HL-60 (cell line): ENCODE measurements at regions not wholly inside any gene's neighbourhood (a gene's known extent, or its start where the extent isn't known, plus 50 kb on each side); places are given as distances from the start of the nearest gene placed in this dataset.

Experiments used
- DNase-seq, 2 experiments: peaks; one replicate each; pipeline ENCODE4 v3.0.0-alpha.2; 2010 to 2020; ENCODE audit warnings: low read depth in 1 of 2, low spot score in 1 of 2
- H3K27ac ChIP-seq: fragments of 250-450 bp; sonication (Bioruptor Pico); replicated peaks from 2 replicates; pipeline ENCODE4 v1.5.1; 2020; ENCODE audit warnings: mild to moderate bottlenecking, moderate library complexity
- H3K27me3 ChIP-seq: fragments of 250-450 bp; sonication (Bioruptor Pico); 2 replicates; pipeline ENCODE4 v1.5.1; 2021; ENCODE audit warnings: mild to moderate bottlenecking, moderate library complexity; ENCODE audit not compliant: insufficient read depth, poor library complexity, severe bottlenecking
- H3K4me3 ChIP-seq: replicated peaks from 2 replicates; pipeline ENCODE4 v1.5.1; 2011; ENCODE audit warnings: mild to moderate bottlenecking, control low read depth, low read length; ENCODE audit not compliant: insufficient read depth
- GABPA ChIP-seq: IDR thresholded peaks from 2 replicates; pipeline ENCODE4 v1.6.1; 2012; ENCODE audit warnings: low read depth
- POLR2AphosphoS5 ChIP-seq: IDR thresholded peaks from 2 replicates; pipeline ENCODE4 v1.6.1; 2012; ENCODE audit warnings: low read depth
- SPI1 ChIP-seq: IDR thresholded peaks from 2 replicates; pipeline ENCODE4 v1.6.1; 2012; ENCODE audit warnings: low read depth, mild to moderate bottlenecking, borderline replicate concordance
- TF ChIP-seq, protein P1 (sequence below): IDR thresholded peaks from one replicate; pipeline ENCODE4 v1.5.1; 2011; ENCODE audit warnings: low read length, control low read depth, inconsistent platforms; ENCODE audit not compliant: insufficient read depth
- TF ChIP-seq, protein P2 (sequence below): IDR thresholded peaks from 2 replicates; pipeline ENCODE4 v1.6.1; 2012; ENCODE audit warnings: low read depth; ENCODE audit not compliant: insufficient replicate concordance

DNA sequence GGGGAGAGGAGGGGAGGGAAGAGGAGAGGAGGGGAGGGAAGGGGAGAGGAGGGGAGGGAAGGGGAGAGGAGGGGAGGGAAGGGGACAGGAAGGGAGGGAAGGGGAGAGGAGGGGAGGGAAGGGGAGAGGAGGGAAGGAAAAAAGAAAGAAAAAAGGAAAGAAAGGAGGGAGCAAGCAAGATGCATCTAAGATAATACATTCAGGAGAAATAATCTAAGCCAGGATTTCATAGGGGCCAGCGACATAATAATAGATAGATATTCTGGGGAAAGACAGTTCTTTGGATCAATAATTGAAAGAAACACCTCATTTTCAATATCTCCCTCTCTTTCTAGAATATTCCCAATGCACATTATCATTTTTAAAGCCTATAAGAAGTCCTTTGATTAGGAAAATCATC, 328.9 kb upstream of the ID2 start:
- Histone ChIP-seq H3K27me3 (no peaks in the 10 kb centered on the region), H3K4me3 (no peak overlapping the region), H3K27ac (no peak overlapping the region)
- no peak for DNase-seq
- TF ChIP-seq POLR2AphosphoS5 = no peak
- no peak for TF ChIP-seq SPI1
- TF ChIP-seq, protein P1, sequence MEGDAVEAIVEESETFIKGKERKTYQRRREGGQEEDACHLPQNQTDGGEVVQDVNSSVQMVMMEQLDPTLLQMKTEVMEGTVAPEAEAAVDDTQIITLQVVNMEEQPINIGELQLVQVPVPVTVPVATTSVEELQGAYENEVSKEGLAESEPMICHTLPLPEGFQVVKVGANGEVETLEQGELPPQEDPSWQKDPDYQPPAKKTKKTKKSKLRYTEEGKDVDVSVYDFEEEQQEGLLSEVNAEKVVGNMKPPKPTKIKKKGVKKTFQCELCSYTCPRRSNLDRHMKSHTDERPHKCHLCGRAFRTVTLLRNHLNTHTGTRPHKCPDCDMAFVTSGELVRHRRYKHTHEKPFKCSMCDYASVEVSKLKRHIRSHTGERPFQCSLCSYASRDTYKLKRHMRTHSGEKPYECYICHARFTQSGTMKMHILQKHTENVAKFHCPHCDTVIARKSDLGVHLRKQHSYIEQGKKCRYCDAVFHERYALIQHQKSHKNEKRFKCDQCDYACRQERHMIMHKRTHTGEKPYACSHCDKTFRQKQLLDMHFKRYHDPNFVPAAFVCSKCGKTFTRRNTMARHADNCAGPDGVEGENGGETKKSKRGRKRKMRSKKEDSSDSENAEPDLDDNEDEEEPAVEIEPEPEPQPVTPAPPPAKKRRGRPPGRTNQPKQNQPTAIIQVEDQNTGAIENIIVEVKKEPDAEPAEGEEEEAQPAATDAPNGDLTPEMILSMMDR = no peak
- TF ChIP-seq, protein P2, sequence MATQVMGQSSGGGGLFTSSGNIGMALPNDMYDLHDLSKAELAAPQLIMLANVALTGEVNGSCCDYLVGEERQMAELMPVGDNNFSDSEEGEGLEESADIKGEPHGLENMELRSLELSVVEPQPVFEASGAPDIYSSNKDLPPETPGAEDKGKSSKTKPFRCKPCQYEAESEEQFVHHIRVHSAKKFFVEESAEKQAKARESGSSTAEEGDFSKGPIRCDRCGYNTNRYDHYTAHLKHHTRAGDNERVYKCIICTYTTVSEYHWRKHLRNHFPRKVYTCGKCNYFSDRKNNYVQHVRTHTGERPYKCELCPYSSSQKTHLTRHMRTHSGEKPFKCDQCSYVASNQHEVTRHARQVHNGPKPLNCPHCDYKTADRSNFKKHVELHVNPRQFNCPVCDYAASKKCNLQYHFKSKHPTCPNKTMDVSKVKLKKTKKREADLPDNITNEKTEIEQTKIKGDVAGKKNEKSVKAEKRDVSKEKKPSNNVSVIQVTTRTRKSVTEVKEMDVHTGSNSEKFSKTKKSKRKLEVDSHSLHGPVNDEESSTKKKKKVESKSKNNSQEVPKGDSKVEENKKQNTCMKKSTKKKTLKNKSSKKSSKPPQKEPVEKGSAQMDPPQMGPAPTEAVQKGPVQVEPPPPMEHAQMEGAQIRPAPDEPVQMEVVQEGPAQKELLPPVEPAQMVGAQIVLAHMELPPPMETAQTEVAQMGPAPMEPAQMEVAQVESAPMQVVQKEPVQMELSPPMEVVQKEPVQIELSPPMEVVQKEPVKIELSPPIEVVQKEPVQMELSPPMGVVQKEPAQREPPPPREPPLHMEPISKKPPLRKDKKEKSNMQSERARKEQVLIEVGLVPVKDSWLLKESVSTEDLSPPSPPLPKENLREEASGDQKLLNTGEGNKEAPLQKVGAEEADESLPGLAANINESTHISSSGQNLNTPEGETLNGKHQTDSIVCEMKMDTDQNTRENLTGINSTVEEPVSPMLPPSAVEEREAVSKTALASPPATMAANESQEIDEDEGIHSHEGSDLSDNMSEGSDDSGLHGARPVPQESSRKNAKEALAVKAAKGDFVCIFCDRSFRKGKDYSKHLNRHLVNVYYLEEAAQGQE = no peak
- no peak for TF ChIP-seq GABPA

DNA sequence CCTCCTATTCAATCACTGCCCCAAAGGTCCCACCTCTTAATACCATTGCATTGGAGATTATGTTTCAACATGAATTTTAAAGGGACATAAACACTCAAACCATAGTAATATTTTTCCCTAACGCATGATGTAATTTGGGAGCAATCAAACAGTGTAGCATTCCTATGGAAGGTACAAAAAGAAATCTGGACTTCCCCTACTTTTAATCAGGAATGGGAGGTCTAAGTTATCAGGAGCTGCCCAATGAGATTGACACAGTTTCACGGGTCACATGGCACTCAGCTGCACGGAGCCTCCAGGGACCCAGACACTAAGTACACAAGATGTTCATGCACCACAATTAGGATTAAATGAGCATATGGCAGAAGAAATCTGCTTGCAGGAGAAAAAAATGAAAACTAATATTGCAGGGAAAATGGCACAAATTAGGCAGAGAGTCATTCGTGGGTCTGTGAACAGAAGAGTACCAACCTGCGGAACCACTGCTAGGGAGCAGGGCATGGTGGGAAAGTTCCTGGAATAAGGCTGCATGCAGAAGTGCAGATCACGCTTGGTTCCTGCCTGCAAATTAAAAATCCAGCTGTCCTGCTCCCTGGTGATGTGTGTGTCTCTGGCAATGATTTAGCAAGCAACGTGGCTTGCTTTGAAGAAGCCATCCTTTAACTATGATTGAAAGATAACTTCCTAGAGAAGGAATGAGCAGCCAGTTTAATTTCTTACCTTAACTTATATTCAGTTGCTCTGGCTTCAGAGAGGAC, 326.6 kb upstream of the ID2 start:
- DNase-seq = no peak
- TF ChIP-seq SPI1 (no peak), POLR2AphosphoS5 (no peak), GABPA (no peak)
- TF ChIP-seq, protein P1 = no peak
- TF ChIP-seq, protein P2 = no peak

DNA sequence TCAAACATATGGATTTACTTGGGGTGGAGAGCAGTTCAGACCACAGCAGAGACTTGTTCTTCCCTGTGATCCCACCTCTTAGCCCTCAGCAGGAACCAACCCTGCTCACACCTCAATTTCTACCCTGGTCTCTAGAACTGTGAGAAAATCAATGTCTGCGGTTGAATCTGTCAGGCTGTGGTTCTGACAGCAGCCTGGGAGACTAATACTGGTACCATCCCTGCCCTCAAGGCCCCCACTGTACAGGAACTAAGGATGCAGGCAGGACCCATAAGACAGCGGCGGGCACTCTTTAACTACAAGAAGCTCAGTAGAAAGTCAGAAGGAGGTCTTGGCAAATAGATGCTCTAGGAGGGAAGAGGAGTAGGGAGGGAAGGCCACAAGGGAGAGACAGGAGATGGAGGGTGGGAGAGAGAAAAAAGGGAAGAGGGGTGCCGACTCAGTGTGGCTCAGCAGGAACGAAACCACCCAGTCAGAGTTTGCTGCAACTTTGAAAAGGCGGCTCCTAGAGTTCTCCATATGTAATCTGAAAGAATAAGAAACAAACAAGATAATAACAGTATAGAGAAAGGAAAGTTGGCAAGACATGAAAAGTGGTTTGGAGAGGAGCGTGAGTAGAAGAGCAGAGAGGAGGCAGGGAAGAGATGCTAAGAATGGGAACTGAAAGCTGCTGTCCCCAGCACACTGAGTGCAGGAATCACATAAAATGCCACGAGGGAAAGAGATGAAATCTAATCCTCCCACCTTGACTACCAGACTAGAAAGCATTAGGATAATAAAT, 323.9 kb upstream of the ID2 start:
- Histone ChIP-seq H3K4me3 (no peak overlapping the region), H3K27me3 (no peaks in the 10 kb centered on the region), H3K27ac (no peak overlapping the region)
- TF ChIP-seq, protein P2 = no peak
- TF ChIP-seq SPI1 (no peak), GABPA (no peak), POLR2AphosphoS5 (no peak)
- TF ChIP-seq, protein P1 = no peak
- DNase-seq = no peak

More for the DNA sequence above, 326.6 kb upstream of the ID2 start:
- H3K27ac ChIP-seq = no peak overlapping the region
- H3K27me3 ChIP-seq = no peaks in the 10 kb centered on the region
- H3K4me3 ChIP-seq = no peak overlapping the region
